ENCODE measurements at regions not wholly inside any gene's neighbourhood (a gene's known extent, or its start where the extent isn't known, plus 50 kb on each side); places are given as distances from the start of the nearest gene placed in this dataset.

GRCh38 chr13:75139291-75139690 lies 342.7 kb downstream of the TBC1D4 start:
- TF ChIP-seq CTCF (IDR thresholded peaks at IDR 0.05), result no peak
- TF ChIP-seq SIN3A (IDR thresholded peaks at IDR 0.05; ENCODE audit: borderline replicate concordance, low read depth, low read length), result no peak
- no peak for TF ChIP-seq PBX3 (IDR thresholded peaks at IDR 0.05)
- no peak for TF ChIP-seq EZH2phosphoT487 (IDR thresholded peaks at IDR 0.05; ENCODE audit: borderline replicate concordance, low read depth)
- TF ChIP-seq TCF12 (IDR thresholded peaks at IDR 0.05), result no peak
- TF ChIP-seq RFX5 (IDR thresholded peaks at IDR 0.05; ENCODE audit: low read length), result no peak
